GM10266 (cell line): ENCODE measurements at regions not wholly inside any gene's neighbourhood (a gene's known extent, or its start where the extent isn't known, plus 50 kb on each side); places are given as distances from the start of the nearest gene placed in this dataset.

ENCODE experiments used
- DNase-seq: peaks from one replicate; pipeline ENCODE4 v3.0.0; 2012; ENCODE audit errors: extremely low spot score
- TF ChIP-seq, protein P1 (sequence below): IDR thresholded peaks from 2 replicates; pipeline ENCODE4 v1.5.1; 2012; ENCODE audit warnings: mild to moderate bottlenecking, low read depth; ENCODE audit not compliant: control insufficient read depth, insufficient read depth; ENCODE audit errors: missing control alignments

DNA sequence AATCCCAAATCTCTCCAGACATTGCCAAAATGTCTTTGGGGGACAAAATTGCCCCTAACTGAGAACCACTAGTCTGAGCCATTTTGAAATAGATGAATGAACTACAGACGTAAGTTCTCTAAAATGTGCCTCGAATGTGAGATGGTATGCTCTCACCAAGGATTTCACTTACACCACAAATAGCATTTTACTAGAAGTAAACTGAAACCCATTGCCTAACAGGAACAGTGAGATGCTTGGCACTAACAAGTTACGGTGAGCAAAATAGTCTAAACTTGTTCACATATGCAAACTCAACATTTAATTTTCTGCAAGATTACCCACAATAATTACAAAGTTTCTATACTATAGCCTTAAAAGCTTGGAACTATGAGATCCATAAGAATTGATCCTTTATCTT is 343.6 kb upstream of the ESRRG start:
- TF ChIP-seq, protein P1, sequence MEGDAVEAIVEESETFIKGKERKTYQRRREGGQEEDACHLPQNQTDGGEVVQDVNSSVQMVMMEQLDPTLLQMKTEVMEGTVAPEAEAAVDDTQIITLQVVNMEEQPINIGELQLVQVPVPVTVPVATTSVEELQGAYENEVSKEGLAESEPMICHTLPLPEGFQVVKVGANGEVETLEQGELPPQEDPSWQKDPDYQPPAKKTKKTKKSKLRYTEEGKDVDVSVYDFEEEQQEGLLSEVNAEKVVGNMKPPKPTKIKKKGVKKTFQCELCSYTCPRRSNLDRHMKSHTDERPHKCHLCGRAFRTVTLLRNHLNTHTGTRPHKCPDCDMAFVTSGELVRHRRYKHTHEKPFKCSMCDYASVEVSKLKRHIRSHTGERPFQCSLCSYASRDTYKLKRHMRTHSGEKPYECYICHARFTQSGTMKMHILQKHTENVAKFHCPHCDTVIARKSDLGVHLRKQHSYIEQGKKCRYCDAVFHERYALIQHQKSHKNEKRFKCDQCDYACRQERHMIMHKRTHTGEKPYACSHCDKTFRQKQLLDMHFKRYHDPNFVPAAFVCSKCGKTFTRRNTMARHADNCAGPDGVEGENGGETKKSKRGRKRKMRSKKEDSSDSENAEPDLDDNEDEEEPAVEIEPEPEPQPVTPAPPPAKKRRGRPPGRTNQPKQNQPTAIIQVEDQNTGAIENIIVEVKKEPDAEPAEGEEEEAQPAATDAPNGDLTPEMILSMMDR, result no peak
- DNase-seq, result no peak

DNA sequence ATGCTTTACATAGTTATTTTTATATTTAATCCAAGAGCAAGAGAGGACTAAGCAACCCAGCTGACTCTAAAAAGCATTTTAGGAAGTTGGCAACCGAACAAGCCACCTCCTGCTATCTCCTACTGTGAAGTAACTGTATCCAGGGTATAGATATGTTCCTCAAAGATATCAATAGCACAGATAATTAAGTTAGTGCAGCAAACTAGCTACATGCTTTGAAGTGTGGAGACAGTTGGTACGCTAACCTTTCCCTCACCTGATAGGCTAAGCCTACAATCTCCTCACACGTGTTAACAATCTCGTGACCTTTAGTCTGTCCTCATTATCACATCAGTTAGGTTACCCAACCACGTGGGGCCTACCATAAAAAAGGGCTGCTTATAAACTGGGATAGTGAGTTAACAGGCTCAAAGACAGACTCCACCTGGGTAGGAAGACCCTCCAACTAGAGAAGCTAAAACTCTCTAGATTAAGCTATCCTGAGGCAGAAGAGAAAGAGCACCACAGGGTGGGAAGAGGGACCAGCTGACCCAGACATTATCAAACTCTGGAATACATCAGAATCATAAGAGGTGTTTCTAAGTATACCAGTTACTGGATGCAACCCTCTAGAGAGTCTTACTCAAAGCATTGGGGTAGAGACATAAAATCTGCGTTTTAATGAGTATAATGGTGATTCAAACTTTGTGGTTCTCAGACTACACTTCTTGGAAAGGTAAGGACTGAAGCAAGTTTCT is 340.1 kb upstream of the ESRRG start:
- no peak for DNase-seq
- TF ChIP-seq, protein P1, result no peak

DNA sequence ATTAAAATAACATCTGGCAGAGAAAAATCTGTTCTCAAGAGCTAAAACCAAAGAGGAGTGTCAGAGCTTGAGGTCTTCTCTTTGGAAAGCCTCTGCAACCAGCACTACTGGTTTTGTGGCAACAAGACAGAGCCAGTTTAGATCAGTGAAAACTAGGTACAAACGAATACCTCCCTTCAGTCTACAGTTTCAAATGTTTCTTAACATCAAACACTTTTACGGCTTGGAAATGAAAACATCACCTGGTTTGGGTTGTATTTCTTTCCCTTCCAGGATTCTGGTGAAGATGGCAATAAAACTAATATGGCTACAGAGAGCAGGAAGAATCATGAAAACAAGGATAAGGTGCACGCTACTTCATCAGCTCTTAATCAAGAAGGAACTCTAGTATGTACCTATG is 339.4 kb upstream of the ESRRG start:
- DNase-seq, result no peak
- TF ChIP-seq, protein P1, result no peak

DNA sequence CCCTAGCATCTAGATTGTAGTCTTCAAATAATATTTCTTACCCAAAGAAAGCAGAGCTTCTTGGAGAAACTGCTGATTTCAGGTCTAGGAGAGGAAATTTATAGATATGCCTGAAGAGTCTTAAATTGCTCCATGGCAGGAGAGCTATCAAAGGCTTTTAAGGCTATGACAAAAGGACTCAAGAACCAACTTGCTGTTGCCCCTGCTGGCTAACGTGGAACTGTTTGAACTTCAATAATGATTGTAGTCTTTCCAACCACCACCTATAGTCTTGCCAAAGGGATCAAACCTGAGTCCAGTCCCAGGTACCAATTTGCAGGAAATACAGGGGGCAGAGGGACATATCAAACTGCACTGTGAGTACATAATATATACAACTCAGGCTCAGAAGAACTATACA is 336.2 kb upstream of the ESRRG start:
- TF ChIP-seq, protein P1, result no peak

DNA sequence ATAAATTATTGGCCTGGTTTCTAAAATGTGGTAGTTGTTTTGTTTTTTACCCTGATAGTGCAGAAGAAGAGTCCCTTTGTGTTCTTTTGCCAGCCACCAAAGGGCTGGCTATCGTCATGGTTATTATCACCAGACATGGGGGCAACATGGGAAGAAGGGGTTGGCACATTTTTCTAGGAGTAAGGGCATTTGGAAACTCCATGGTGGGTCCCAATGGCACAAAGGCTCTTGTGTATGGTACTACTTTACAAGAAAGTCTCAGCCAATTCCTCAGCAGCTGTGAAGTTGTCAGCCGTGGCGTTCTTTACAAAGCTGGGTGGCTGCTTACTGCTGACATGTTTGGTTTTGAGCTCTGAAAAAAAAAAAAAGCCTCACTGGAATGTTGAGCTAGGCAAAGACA is 330.4 kb upstream of the ESRRG start:
- DNase-seq, result no peak
- TF ChIP-seq, protein P1, result no peak

More for the DNA sequence above, 336.2 kb upstream of the ESRRG start:
- no peak for DNase-seq

DNA sequence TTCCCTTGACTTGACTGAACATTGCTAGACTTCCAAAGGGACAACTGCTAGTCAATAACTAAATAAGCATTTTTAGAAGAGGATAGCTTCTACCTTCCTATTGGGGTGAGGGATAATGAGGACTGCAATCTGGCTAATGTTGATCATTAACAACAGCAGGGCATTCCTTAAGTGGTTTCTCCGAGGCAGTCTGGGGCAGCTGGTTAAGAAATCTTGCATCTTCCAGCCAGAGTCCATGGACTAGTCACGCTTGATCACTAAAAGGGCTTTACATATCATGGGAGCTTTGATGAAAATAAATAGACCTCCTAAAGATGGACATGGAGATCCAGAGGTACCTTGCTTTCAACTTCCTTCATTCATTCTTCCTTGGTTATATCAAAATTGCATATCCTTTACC is 329.4 kb upstream of the ESRRG start:
- DNase-seq, result no peak
- TF ChIP-seq, protein P1, result no peak

DNA sequence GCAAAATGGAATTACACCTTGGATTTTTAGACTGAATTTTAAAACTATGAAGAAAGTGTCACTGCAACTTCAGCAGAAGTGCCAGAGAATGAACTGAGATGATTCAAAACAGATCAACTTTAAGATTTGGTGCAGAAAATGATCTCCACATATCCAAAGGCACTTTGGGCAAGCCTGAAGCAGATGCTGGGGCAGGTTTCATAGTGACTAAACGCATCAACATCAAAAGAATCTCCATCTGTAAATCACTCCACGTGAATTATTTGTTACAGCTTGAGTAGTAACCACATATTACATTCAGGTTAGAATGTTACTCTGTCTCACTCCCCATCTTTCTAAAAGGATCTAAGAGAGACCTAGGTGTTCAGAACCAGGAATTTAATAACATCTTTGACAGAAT is 329.0 kb upstream of the ESRRG start:
- TF ChIP-seq, protein P1, result no peak
- DNase-seq, result no peak
